ENCODE measurements at regions not wholly inside any gene's neighbourhood (a gene's known extent, or its start where the extent isn't known, plus 50 kb on each side); places are given as distances from the start of the nearest gene placed in this dataset.

GRCh38 chr6:169931261-169931660 lies 179.8 kb downstream of the ERMARD start:
- no peaks in the 10 kb centered on the region for H3K4me1 ChIP-seq (ENCODE audit: low read depth)
- no peaks in the 10 kb centered on the region for H3K36me3 ChIP-seq
- no peak overlapping the region for H3K4me3 ChIP-seq
- no peaks in the 10 kb centered on the region for H3K9me3 ChIP-seq (ENCODE audit: low read depth)
- TF ChIP-seq, protein P1, sequence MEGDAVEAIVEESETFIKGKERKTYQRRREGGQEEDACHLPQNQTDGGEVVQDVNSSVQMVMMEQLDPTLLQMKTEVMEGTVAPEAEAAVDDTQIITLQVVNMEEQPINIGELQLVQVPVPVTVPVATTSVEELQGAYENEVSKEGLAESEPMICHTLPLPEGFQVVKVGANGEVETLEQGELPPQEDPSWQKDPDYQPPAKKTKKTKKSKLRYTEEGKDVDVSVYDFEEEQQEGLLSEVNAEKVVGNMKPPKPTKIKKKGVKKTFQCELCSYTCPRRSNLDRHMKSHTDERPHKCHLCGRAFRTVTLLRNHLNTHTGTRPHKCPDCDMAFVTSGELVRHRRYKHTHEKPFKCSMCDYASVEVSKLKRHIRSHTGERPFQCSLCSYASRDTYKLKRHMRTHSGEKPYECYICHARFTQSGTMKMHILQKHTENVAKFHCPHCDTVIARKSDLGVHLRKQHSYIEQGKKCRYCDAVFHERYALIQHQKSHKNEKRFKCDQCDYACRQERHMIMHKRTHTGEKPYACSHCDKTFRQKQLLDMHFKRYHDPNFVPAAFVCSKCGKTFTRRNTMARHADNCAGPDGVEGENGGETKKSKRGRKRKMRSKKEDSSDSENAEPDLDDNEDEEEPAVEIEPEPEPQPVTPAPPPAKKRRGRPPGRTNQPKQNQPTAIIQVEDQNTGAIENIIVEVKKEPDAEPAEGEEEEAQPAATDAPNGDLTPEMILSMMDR (IDR thresholded peaks at IDR 0.05; ENCODE audit: low read depth, low read length), result no peak
- no peak for DNase-seq (ENCODE audit: low read depth in 1 of 2, low spot score in 1 of 2)
- H3K27ac ChIP-seq, result no peak overlapping the region
- H3K27me3 ChIP-seq, result no peaks in the 10 kb centered on the region

GRCh38 chr6:169930799-169931198 lies 179.4 kb downstream of the ERMARD start:
- no peaks in the 10 kb centered on the region for H3K27me3 ChIP-seq
- DNase-seq (ENCODE audit: low read depth in 1 of 2, low spot score in 1 of 2), result no peak
- no peak overlapping the region for H3K27ac ChIP-seq
- no peaks in the 10 kb centered on the region for H3K36me3 ChIP-seq
- TF ChIP-seq, protein P1 (IDR thresholded peaks at IDR 0.05; ENCODE audit: low read depth, low read length), result no peak
- H3K4me3 ChIP-seq, result no peak overlapping the region
- no peaks in the 10 kb centered on the region for H3K4me1 ChIP-seq (ENCODE audit: low read depth)
- H3K9me3 ChIP-seq (ENCODE audit: low read depth), result no peaks in the 10 kb centered on the region

DNA sequence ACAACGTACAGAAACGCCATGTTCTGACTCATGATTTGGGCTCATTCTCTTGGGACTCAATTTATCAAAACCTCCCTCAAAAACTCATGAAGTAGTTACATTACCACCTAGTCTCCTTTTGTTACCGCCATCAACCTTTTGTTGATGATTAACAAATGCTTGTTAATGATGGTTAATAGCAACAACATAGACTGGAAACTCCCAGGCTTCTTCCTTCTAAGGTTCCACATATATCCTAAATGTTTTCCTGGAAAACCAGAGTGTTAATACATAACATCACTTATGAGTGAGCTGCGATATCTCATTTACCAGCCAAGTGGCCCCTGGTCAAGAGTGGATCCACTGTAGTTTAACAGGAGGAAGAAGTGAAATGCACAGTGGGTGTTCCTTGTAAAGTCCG lies 176.3 kb downstream of the ERMARD start:
- DNase-seq (ENCODE audit: low read depth in 1 of 2, low spot score in 1 of 2), result no peak
- H3K4me1 ChIP-seq (ENCODE audit: low read depth), result no peaks in the 10 kb centered on the region
- H3K36me3 ChIP-seq, result no peaks in the 10 kb centered on the region
- no peak overlapping the region for H3K27ac ChIP-seq
- no peak overlapping the region for H3K4me3 ChIP-seq
- no peaks in the 10 kb centered on the region for H3K9me3 ChIP-seq (ENCODE audit: low read depth)
- H3K27me3 ChIP-seq, result no peaks in the 10 kb centered on the region
- TF ChIP-seq, protein P1 (IDR thresholded peaks at IDR 0.05; ENCODE audit: low read depth, low read length), result no peak

DNA sequence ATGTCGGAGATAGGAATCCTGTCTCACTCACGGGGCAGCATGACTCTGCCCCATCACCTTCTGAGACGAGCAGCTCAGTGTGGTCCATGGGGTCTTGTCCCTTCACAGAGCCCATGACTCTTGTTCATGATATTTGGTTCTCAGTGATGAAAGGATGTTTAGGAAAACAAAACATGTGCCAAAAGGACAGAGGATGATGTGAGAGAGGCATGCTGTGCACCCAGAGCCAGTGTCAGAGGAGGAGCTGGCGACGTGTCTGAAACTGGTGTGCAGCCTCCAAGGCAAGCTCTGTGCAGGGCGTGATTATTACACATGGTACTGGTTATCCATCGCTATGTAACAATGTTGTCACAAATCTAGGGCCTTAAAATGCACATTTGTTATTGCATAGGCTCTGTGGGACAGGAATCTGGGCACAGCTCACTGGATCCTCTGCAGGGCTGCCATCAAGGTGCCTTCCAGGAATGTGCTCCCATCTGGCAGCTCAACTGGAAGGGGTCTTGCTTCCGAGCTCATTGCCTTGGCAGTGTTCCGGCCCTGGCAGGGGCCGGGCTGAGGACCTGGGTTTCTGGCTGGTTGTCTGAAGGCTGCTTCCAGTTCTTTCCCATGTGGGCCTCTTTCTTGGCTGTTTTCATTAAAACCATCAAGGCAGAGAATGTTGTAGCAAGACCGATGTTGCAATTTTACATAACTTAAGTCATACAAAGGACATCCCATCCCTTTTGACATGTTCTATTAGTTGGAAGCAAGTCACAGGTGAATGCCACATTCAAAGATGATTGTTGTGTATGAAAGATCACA lies 175.4 kb downstream of the ERMARD start:
- no peaks in the 10 kb centered on the region for H3K9me3 ChIP-seq (ENCODE audit: low read depth)
- no peak overlapping the region for H3K4me3 ChIP-seq
- DNase-seq (ENCODE audit: low read depth in 1 of 2, low spot score in 1 of 2), result no peak
- H3K36me3 ChIP-seq, result no peaks in the 10 kb centered on the region
- TF ChIP-seq, protein P1 (IDR thresholded peaks at IDR 0.05; ENCODE audit: low read depth, low read length), result no peak
- H3K27me3 ChIP-seq, result no peaks in the 10 kb centered on the region
- H3K4me1 ChIP-seq (ENCODE audit: low read depth), result no peaks in the 10 kb centered on the region
- H3K27ac ChIP-seq, result no peak overlapping the region

DNA sequence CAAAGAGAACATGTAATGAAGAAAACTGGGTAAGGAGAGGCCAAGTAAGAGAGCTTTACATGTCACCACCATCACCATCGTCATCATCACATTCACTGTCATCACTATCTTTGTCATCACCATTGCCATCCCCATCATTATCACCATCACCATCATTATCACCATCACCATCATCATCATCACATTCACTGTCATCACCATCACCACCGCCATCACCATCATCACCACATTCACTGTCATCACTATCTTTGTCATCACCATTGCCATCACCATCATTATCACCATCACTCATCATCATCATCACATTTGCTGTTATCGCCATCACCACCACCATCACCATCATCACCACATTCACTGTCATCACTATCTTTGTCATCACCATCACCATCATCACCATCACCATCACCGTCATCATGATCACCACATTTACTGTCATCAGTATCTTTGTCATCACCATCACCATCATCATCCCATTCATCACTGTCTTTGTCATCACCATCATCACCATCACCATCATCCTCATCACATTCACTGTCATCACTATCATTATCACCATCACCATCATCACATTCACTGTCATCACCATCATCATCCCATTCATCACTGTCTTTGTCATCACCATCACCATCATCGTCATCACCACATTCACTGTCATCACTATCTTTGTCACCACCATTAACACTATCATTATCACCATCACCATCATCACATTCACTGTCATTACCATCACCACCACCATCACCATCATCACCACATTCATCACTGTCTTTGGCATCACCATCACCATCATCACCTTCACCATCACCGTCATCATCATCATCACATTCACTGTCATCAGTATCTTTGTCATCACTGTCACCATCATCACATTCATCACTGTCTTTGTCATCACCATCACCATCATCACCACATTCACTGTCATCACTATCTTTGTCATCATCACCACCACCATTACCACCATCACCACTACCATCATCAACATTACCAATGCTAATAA lies 172.3 kb downstream of the ERMARD start:
- TF ChIP-seq, protein P1 (IDR thresholded peaks at IDR 0.05; ENCODE audit: low read depth, low read length), result no peak
- H3K4me1 ChIP-seq (ENCODE audit: low read depth), result no peaks in the 10 kb centered on the region
- no peak overlapping the region for H3K4me3 ChIP-seq
- H3K27ac ChIP-seq, result no peak overlapping the region
- H3K9me3 ChIP-seq (ENCODE audit: low read depth), result no peaks in the 10 kb centered on the region
- no peak for DNase-seq (ENCODE audit: low read depth in 1 of 2, low spot score in 1 of 2)
- no peaks in the 10 kb centered on the region for H3K36me3 ChIP-seq
- no peaks in the 10 kb centered on the region for H3K27me3 ChIP-seq
